Upper lobe of right lung (tissue), 1 donor: ENCODE measurements at regions not wholly inside any gene's neighbourhood (a gene's known extent, or its start where the extent isn't known, plus 50 kb on each side); places are given as distances from the start of the nearest gene placed in this dataset.

ENCODE experiments used
- ATAC-seq: fragments of 200-7000 bp; cut with Tn5 transposase; one replicate; pipeline ENCODE4 v1.9.1; 2020; ENCODE audit warnings: mild to moderate bottlenecking, moderate library complexity
- DNase-seq: peaks from one replicate; pipeline ENCODE4 v3.0.0-alpha.2; 2020
- H3K27ac ChIP-seq: fragments of 200-600 bp; one replicate; pipeline ENCODE4 v1.8.0; 2022
- H3K27me3 ChIP-seq: fragments of 200-600 bp; one replicate; pipeline ENCODE4 v1.8.0; 2022; ENCODE audit warnings: mild to moderate bottlenecking
- H3K36me3 ChIP-seq: fragments of 200-600 bp; one replicate; pipeline ENCODE4 v1.8.0; 2022
- H3K4me1 ChIP-seq: fragments of 200-600 bp; one replicate; pipeline ENCODE4 v1.8.0; 2022
- H3K4me3 ChIP-seq: fragments of 200-600 bp; one replicate; pipeline ENCODE4 v1.8.0; 2022; ENCODE audit warnings: mild to moderate bottlenecking
- H3K9me3 ChIP-seq: fragments of 200-600 bp; one replicate; pipeline ENCODE4 v1.8.0; 2022
- CTCF ChIP-seq: fragments of 200-600 bp; IDR thresholded peaks from one replicate; pipeline ENCODE4 v1.8.0; 2022; ENCODE audit warnings: antibody characterized with exemption
- intact Hi-C: fragments of 100-400 bp; cut with DNase I; formaldehyde crosslinking; loops from one replicate; pipeline ENCODE4 v1.11.0; 2022
- donor health status: DM: no; HTN: yes; CAD: no; lungs with severe emphysema.

- intact Hi-C loops, result no loop called here
- DNase-seq (no peak), ATAC-seq (no peak)
- Histone ChIP-seq H3K4me3 (no peak overlapping the region), H3K4me1 (no peaks in the 10 kb centered on the region), H3K9me3 (no peaks in the 10 kb centered on the region), H3K27me3 (no peaks in the 10 kb centered on the region), H3K27ac (no peak overlapping the region), H3K36me3 (no peaks in the 10 kb centered on the region)
- TF ChIP-seq CTCF, result no peak
These were observed 127.4 kb downstream of the EDEM1 start for GRCh38 chr3:5314897-5315296.

GRCh38 chr3:5317557-5317956 lies 130.1 kb downstream of the EDEM1 start:
- no peaks in the 10 kb centered on the region for H3K36me3 ChIP-seq
- no peak for ATAC-seq
- no peak overlapping the region for H3K27ac ChIP-seq
- TF ChIP-seq CTCF, result no peak
- H3K4me1 ChIP-seq, result no peaks in the 10 kb centered on the region
- no peaks in the 10 kb centered on the region for H3K27me3 ChIP-seq
- DNase-seq, result no peak
- intact Hi-C loops, result no loop called here
- no peak overlapping the region for H3K4me3 ChIP-seq
- no peaks in the 10 kb centered on the region for H3K9me3 ChIP-seq

- DNase-seq (no peak), ATAC-seq (no peak)
- no peak overlapping the region for H3K27ac ChIP-seq
- H3K4me3 ChIP-seq, result no peak overlapping the region
- no peaks in the 10 kb centered on the region for H3K27me3 ChIP-seq
- no peaks in the 10 kb centered on the region for H3K9me3 ChIP-seq
- no peak for TF ChIP-seq CTCF
- no peaks in the 10 kb centered on the region for H3K4me1 ChIP-seq
- no peaks in the 10 kb centered on the region for H3K36me3 ChIP-seq
- intact Hi-C loops, result no loop called here
These were observed 131.9 kb downstream of the EDEM1 start for GRCh38 chr3:5319454-5319853.

GRCh38 chr3:5321666-5322340 lies 134.3 kb downstream of the EDEM1 start:
- H3K4me3 ChIP-seq, result no peak overlapping the region
- H3K36me3 ChIP-seq, result no peaks in the 10 kb centered on the region
- no peak for TF ChIP-seq CTCF
- no peaks in the 10 kb centered on the region for H3K27me3 ChIP-seq
- DNase-seq, result no peak
- no peak for ATAC-seq
- H3K4me1 ChIP-seq, result no peaks in the 10 kb centered on the region
- H3K9me3 ChIP-seq, result no peaks in the 10 kb centered on the region
- intact Hi-C loops, result no loop called here
- no peak overlapping the region for H3K27ac ChIP-seq

- H3K4me1 ChIP-seq, result no peaks in the 10 kb centered on the region
- DNase-seq, result no peak
- H3K27me3 ChIP-seq, result no peaks in the 10 kb centered on the region
- no peak for TF ChIP-seq CTCF
- no peaks in the 10 kb centered on the region for H3K36me3 ChIP-seq
- no peak overlapping the region for H3K4me3 ChIP-seq
- no peak overlapping the region for H3K27ac ChIP-seq
- ATAC-seq, result no peak
- no peaks in the 10 kb centered on the region for H3K9me3 ChIP-seq
- intact Hi-C loops, result no loop called here
These were observed 137.3 kb downstream of the EDEM1 start for GRCh38 chr3:5324780-5325179.
